ENCODE measurements at regions not wholly inside any gene's neighbourhood (a gene's known extent, or its start where the extent isn't known, plus 50 kb on each side); places are given as distances from the start of the nearest gene placed in this dataset.

DNA sequence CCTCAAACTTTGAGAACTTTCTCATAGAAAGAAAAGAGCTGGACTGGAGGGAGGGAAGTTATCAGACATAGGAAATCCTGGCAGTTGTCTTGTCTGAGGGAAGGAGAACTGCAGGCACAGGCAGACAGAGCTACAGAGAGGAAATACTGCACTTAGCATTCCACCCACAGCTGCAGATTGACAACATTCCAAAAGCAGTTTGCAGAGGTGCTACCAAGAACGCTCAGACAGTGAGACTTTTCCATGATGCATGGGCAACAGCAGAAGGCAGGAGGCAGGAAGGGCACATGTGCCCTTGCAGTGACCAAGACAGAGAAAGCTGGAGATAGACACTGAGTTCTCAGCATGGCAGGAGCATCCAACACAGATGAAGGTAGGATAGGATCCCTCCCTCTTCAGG is 327.5 kb upstream of the ZNF462 start (continued):
- TF ChIP-seq TSHZ2 (CRISPR knock-in tag; IDR thresholded peaks at IDR 0.05) = no peak
- TF ChIP-seq PPARA (CRISPR knock-in tag; IDR thresholded peaks at IDR 0.05; ENCODE audit: borderline replicate concordance) = no peak
- no peak for TF ChIP-seq ISL1 (CRISPR knock-in tag; IDR thresholded peaks at IDR 0.05)
- TF ChIP-seq, protein P1, sequence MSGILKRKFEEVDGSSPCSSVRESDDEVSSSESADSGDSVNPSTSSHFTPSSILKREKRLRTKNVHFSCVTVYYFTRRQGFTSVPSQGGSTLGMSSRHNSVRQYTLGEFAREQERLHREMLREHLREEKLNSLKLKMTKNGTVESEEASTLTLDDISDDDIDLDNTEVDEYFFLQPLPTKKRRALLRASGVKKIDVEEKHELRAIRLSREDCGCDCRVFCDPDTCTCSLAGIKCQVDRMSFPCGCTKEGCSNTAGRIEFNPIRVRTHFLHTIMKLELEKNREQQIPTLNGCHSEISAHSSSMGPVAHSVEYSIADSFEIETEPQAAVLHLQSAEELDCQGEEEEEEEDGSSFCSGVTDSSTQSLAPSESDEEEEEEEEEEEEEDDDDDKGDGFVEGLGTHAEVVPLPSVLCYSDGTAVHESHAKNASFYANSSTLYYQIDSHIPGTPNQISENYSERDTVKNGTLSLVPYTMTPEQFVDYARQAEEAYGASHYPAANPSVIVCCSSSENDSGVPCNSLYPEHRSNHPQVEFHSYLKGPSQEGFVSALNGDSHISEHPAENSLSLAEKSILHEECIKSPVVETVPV (CRISPR knock-in tag; IDR thresholded peaks at IDR 0.05) = no peak
- no peak for TF ChIP-seq ZC3H10 (CRISPR knock-in tag; IDR thresholded peaks at IDR 0.05)
- no peak for TF ChIP-seq GLIS3 (CRISPR knock-in tag; IDR thresholded peaks at IDR 0.05)
- TF ChIP-seq ESRRG (CRISPR knock-in tag; IDR thresholded peaks at IDR 0.05) = no peak
- no peak for TF ChIP-seq TOX (CRISPR knock-in tag; IDR thresholded peaks at IDR 0.05; ENCODE audit: borderline replicate concordance)
- TF ChIP-seq, protein P2, sequence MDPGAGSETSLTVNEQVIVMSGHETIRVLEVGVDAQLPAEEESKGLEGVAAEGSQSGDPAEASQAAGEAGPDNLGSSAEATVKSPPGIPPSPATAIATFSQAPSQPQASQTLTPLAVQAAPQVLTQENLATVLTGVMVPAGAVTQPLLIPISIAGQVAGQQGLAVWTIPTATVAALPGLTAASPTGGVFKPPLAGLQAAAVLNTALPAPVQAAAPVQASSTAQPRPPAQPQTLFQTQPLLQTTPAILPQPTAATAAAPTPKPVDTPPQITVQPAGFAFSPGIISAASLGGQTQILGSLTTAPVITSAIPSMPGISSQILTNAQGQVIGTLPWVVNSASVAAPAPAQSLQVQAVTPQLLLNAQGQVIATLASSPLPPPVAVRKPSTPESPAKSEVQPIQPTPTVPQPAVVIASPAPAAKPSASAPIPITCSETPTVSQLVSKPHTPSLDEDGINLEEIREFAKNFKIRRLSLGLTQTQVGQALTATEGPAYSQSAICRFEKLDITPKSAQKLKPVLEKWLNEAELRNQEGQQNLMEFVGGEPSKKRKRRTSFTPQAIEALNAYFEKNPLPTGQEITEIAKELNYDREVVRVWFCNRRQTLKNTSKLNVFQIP (CRISPR knock-in tag; IDR thresholded peaks at IDR 0.05; ENCODE audit: borderline replicate concordance, low read depth) = no peak
- TF ChIP-seq ZFP30 (CRISPR knock-in tag; IDR thresholded peaks at IDR 0.05) = no peak

GRCh38 chr9:106557996-106558667 is 304.8 kb upstream of the ZNF462 start:
- TF ChIP-seq TCF4 (CRISPR knock-in tag; IDR thresholded peaks at IDR 0.05; ENCODE audit: borderline replicate concordance) (no peak), ZNF70 (CRISPR knock-in tag; IDR thresholded peaks at IDR 0.05) (no peak), PATZ1 (CRISPR knock-in tag; IDR thresholded peaks at IDR 0.05; ENCODE audit: borderline replicate concordance) (no peak), ISL1 (CRISPR knock-in tag; IDR thresholded peaks at IDR 0.05) (no peak), BACH2 (CRISPR knock-in tag; IDR thresholded peaks at IDR 0.05; ENCODE audit: borderline replicate concordance) (no peak), PPARA (CRISPR knock-in tag; IDR thresholded peaks at IDR 0.05; ENCODE audit: borderline replicate concordance) (no peak)
- ATAC-seq = no peak

DNA sequence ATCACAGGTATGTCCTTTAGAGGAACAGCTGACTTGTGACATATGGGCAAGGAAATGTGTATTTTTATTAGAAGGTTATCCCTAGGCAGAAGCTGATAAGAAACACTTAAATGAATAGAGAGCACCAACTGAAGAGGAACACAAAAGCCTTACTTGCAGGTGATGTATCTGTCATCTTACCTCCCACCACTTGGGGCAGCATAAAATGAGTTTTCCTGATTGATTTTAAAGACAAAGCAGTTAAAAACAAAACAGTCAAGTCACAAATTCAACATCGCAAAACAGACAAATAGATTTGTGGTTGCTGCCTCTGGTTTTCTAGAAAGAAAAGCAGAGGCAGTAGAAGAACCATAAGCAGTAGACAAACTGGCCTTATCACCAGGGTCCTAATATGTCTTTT is 302.4 kb upstream of the ZNF462 start:
- ATAC-seq = no peak
- no peak for TF ChIP-seq ESRRG (CRISPR knock-in tag; IDR thresholded peaks at IDR 0.05)
- TF ChIP-seq TCF4 (CRISPR knock-in tag; IDR thresholded peaks at IDR 0.05; ENCODE audit: borderline replicate concordance) = no peak
- no peak for TF ChIP-seq PPARA (CRISPR knock-in tag; IDR thresholded peaks at IDR 0.05; ENCODE audit: borderline replicate concordance)
- no peak for TF ChIP-seq TSHZ2 (CRISPR knock-in tag; IDR thresholded peaks at IDR 0.05)
- TF ChIP-seq OSR1 (CRISPR knock-in tag; IDR thresholded peaks at IDR 0.05) = no peak
- TF ChIP-seq CREB5 (CRISPR knock-in tag; IDR thresholded peaks at IDR 0.05; ENCODE audit: low read depth) = no peak
- no peak for TF ChIP-seq SNAI2 (CRISPR knock-in tag; IDR thresholded peaks at IDR 0.05)
- TF ChIP-seq PATZ1 (CRISPR knock-in tag; IDR thresholded peaks at IDR 0.05; ENCODE audit: borderline replicate concordance) = no peak
- no peak for TF ChIP-seq ZFP30 (CRISPR knock-in tag; IDR thresholded peaks at IDR 0.05)
- TF ChIP-seq RARB (CRISPR knock-in tag; IDR thresholded peaks at IDR 0.05) = no peak
- no peak for TF ChIP-seq GLIS3 (CRISPR knock-in tag; IDR thresholded peaks at IDR 0.05)
- no peak for TF ChIP-seq ZNF70 (CRISPR knock-in tag; IDR thresholded peaks at IDR 0.05)
- TF ChIP-seq, protein P2 (CRISPR knock-in tag; IDR thresholded peaks at IDR 0.05; ENCODE audit: borderline replicate concordance, low read depth) = no peak
